ENCODE measurements at regions not wholly inside any gene's neighbourhood (a gene's known extent, or its start where the extent isn't known, plus 50 kb on each side); places are given as distances from the start of the nearest gene placed in this dataset.

- Histone ChIP-seq H3K9me3 (no peaks in the 10 kb centered on the region), H3K27me3 (no peaks in the 10 kb centered on the region), H3K4me1 (peaks cover 0 to 40% (median 9%) of the 10 kb centered on the region in 4 donors), H3K4me3 (no peak overlapping the region), H3K36me3 (no peaks in the 10 kb centered on the region), H3K27ac (peak overlapping the region in 1 of 2 donors; percentile 40)
- intact Hi-C loops (cut with DNase I; ENCODE audit: low total_unique reads) = loop anchor here (10.0 kb wide), 1 partner anchor 170 kb away; no protein-coding TSS in a partner anchor
- no peak for DNase-seq
- no peak for TF ChIP-seq CTCF (IDR thresholded peaks at IDR 0.05)
Observed at GRCh38 chr7:116434820-116435341, 64.7 kb upstream of the CAV2 start.

- no peak for TF ChIP-seq CTCF (IDR thresholded peaks at IDR 0.05)
- no peak overlapping the region for H3K27ac ChIP-seq
- no peaks in the 10 kb centered on the region for H3K27me3 ChIP-seq
- DNase-seq = no peak
- H3K4me3 ChIP-seq = no peak overlapping the region
- intact Hi-C loops (cut with DNase I; ENCODE audit: low total_unique reads) = loop anchor here (10.0 kb wide), 1 partner anchor 172 kb away; no protein-coding TSS in a partner anchor
- no peaks in the 10 kb centered on the region for H3K9me3 ChIP-seq
- peaks cover 0 to 53% (median 19%) of the 10 kb centered on the region in 4 donors for H3K4me1 ChIP-seq
- no peaks in the 10 kb centered on the region for H3K36me3 ChIP-seq
Observed at GRCh38 chr7:116436305-116436826, 63.2 kb upstream of the CAV2 start.

GRCh38 chr7:116438267-116438666, 61.3 kb upstream of the CAV2 start:
- intact Hi-C loops (cut with DNase I; ENCODE audit: low total_unique reads) = loop anchor here (10.0 kb wide), 1 partner anchor 173 kb away; no protein-coding TSS in a partner anchor
- DNase-seq = no peak
- Histone ChIP-seq H3K27ac (peak overlapping the region; percentile 35 to 64), H3K9me3 (no peaks in the 10 kb centered on the region), H3K36me3 (no peaks in the 10 kb centered on the region), H3K4me1 (peaks cover 0 to 64% (median 24%) of the 10 kb centered on the region in 4 donors), H3K4me3 (no peak overlapping the region), H3K27me3 (no peaks in the 10 kb centered on the region)
- peak; percentile 14 to 16 for TF ChIP-seq CTCF (IDR thresholded peaks at IDR 0.05)

GRCh38 chr7:116439005-116439404, 60.5 kb upstream of the CAV2 start:
- TF ChIP-seq CTCF (IDR thresholded peaks at IDR 0.05) = no peak
- intact Hi-C loops (cut with DNase I; ENCODE audit: low total_unique reads) = loop anchor here (10.0 kb wide), 1 partner anchor 174 kb away; no protein-coding TSS in a partner anchor

GRCh38 chr7:116439841-116440549, 59.5 kb upstream of the CAV2 start:
- peak overlapping the region; percentile 64 to 69 for H3K27ac ChIP-seq
- no peak for TF ChIP-seq CTCF (IDR thresholded peaks at IDR 0.05)
- H3K4me1 ChIP-seq = peaks cover 0 to 52% (median 26%) of the 10 kb centered on the region in 4 donors
- no peak overlapping the region for H3K4me3 ChIP-seq
- DNase-seq = no peak
- no peaks in the 10 kb centered on the region for H3K27me3 ChIP-seq
- no peaks in the 10 kb centered on the region for H3K9me3 ChIP-seq
- intact Hi-C loops (cut with DNase I; ENCODE audit: low total_unique reads) = loop anchor here (10.0 kb wide), 1 partner anchor 175 kb away; no protein-coding TSS in a partner anchor
- no peaks in the 10 kb centered on the region for H3K36me3 ChIP-seq

More at GRCh38 chr7:116439005-116439404, 60.5 kb upstream of the CAV2 start:
- Histone ChIP-seq H3K4me1 (peaks cover 0 to 62% (median 27%) of the 10 kb centered on the region in 4 donors), H3K36me3 (no peaks in the 10 kb centered on the region), H3K27me3 (no peaks in the 10 kb centered on the region), H3K9me3 (no peaks in the 10 kb centered on the region), H3K4me3 (no peak overlapping the region), H3K27ac (peak overlapping the region; percentile 64 to 69)
- no peak for DNase-seq

Data from tibial artery (tissue), 4 donors.